Fibroblast of mammary gland (primary cell): ENCODE measurements at regions not wholly inside any gene's neighbourhood (a gene's known extent, or its start where the extent isn't known, plus 50 kb on each side); places are given as distances from the start of the nearest gene placed in this dataset.

ENCODE experiments used
- DNase-seq: peaks from one replicate; pipeline ENCODE4 v3.0.0-alpha.2; 2010; ENCODE audit warnings: low read depth
- H3K4me3 ChIP-seq: 2 replicates; pipeline ENCODE4 v1.5.1; 2011; ENCODE audit warnings: low read depth, mild to moderate bottlenecking, low read length, moderate library complexity; ENCODE audit not compliant: control insufficient read depth
- TF ChIP-seq, protein P1 (sequence below): conservative IDR thresholded peaks from 2 replicates; pipeline ENCODE4 v1.5.1; 2011; ENCODE audit warnings: low read depth, low read length, inconsistent platforms; ENCODE audit not compliant: control insufficient read depth, insufficient read depth

DNA sequence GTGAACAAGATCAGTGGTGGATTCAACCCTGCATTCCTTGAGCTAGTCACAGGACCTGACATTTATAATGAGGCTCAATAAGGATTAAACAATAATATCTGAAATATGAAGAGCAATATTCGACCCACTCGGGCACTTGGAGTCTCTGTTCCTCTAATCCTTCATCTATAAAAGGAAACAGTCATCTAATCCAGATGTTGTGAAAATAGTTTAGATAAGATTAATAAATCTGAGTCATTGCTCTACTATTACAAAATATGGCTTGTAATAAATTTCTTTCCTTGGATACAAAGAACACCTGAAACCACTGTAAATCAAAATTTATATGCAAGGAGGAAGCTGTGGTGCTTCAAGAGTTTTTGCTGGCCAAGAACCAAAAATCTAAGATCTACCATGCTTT lies 846.9 kb upstream of the ACVR2A start:
- TF ChIP-seq, protein P1, sequence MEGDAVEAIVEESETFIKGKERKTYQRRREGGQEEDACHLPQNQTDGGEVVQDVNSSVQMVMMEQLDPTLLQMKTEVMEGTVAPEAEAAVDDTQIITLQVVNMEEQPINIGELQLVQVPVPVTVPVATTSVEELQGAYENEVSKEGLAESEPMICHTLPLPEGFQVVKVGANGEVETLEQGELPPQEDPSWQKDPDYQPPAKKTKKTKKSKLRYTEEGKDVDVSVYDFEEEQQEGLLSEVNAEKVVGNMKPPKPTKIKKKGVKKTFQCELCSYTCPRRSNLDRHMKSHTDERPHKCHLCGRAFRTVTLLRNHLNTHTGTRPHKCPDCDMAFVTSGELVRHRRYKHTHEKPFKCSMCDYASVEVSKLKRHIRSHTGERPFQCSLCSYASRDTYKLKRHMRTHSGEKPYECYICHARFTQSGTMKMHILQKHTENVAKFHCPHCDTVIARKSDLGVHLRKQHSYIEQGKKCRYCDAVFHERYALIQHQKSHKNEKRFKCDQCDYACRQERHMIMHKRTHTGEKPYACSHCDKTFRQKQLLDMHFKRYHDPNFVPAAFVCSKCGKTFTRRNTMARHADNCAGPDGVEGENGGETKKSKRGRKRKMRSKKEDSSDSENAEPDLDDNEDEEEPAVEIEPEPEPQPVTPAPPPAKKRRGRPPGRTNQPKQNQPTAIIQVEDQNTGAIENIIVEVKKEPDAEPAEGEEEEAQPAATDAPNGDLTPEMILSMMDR = no peak
- no peak overlapping the region for H3K4me3 ChIP-seq
- DNase-seq = peak; percentile 49

DNA sequence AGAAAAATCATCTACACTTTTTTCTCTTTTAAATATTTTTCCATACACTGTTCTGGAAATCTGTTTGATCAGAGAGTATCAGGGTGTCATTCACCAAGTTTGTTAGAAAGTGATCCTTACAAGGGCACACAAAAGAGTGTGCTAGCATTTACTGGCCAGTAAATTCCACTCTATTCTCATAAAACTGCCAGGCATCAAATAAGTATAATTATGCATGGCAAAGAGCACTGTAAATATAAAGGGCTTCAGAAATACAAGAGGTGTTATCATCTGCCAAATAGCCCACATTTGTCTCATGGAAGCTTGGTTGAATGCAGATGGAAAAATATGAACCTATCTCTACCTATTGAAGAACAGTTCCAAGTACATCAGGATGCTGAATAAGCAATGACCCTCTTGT lies 847.3 kb upstream of the ACVR2A start:
- DNase-seq = no peak
- TF ChIP-seq, protein P1 = no peak
- H3K4me3 ChIP-seq = no peak overlapping the region

DNA sequence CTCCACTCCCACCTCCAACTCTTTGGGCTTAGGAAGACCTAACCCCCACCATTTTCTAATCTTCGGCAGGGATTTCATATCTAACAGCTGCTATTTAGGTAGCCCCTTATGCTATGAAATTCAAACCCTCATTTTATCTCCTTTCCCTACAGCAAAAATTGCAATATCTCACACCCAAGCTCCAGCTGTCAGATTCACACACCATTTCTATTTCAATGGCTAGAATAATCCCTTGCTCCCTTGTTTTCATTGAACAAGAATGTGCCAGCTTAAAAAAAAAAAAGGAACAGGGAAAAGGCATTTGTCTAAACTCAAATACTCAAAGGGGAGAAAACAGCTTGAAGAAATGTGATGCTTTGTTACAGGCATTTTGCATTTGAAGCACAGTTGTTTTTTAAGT lies 850.6 kb upstream of the ACVR2A start:
- TF ChIP-seq, protein P1 = no peak
- H3K4me3 ChIP-seq = no peak overlapping the region
- DNase-seq = no peak

DNA sequence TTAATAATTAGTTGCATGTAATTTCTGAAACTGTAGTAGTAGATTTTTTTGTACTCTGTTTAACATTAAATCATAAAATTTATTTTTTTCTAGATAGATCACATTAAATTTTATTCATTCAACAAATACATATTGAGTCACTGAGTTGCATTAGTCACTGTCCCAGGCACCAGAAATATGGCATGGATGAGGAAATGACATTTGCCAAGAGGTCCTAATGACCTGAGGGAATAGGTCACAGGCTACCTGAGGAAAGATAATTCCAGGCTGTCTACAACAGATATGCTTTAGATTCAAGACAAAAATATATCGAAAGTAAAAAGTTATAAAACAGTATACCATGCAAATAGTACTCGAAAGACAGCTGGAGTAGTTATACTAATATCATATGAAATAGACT lies 852.4 kb upstream of the ACVR2A start:
- TF ChIP-seq, protein P1 = no peak
- H3K4me3 ChIP-seq = no peak overlapping the region
- DNase-seq = no peak

DNA sequence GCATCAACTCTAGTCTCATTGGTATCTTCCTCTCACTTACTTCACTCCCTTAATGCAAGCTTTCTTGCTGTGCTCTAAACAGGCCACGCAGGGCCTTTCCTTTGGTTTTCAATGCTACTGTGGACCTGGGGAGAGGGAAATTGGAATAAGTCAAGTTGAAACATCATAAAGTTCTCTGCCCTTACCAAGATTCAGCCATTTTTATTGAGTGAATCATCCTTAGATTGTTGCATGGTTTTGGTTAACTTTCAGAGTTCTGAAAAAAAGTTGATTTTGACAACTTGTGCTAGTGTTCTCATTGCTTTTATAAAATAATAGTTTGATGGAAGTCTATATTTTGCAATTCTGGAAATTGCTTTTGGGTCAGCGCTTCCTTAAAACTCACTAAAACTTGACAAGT lies 852.8 kb upstream of the ACVR2A start:
- peak; percentile 49 for DNase-seq
- TF ChIP-seq, protein P1 = no peak
- no peak overlapping the region for H3K4me3 ChIP-seq

DNA sequence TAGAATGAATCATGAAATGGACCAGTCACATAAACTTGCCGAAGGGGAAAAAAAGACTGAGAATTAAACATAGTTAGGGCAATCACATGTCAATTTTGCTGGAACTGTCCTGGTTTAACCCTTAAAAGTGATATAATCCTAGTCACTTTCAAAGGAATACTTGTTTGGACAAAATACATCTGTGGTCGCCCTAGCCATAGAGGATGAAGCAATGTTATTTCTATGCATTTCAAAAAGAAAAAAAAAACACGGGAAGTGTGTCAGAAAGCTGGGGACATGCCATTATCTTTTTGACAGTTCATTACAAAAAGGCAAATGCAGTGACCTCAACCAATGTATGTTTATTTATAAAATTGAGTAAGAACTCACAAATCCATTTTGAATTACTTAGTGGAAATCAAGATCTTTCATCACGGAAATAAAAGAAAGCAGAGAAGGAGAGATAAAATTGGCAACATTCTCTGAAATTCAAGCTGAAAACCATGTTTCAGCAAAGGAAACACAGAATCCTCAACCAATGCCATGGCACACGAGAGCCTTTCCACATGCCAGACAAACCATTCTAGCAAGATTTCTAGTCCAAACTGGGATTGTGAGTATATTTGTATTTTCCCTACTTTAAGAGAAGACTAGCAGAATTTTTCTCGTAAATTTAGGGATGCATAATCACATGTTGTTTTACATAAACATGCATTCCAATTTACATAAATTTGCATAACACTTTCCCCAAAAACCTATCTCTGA lies 854.3 kb upstream of the ACVR2A start:
- DNase-seq = peak; percentile 93
- TF ChIP-seq, protein P1 = no peak
- no peak overlapping the region for H3K4me3 ChIP-seq
